Liver (tissue), 8 donors: ENCODE measurements at regions not wholly inside any gene's neighbourhood (a gene's known extent, or its start where the extent isn't known, plus 50 kb on each side); places are given as distances from the start of the nearest gene placed in this dataset.
"Not testable (repeated sequence)": the region's sequence is repeated elsewhere in the genome, so short reads cannot be mapped to it uniquely, and the experiment has no call there.

Experiments used
- DNase-seq: peaks from one replicate; pipeline ENCODE4 v3.0.0-alpha.2; 2017; ENCODE audit warnings: low spot score
- H3K27ac ChIP-seq, 2 donors: one replicate each; pipeline ENCODE4 v1.7.0; 2013; ENCODE audit warnings: inconsistent platforms in 2 of 2, low read length in 2 of 2, control low read depth in 1 of 2, low read depth in 1 of 2, mild to moderate bottlenecking in 1 of 2
- H3K27me3 ChIP-seq, 4 donors: one replicate each; pipeline versions ENCODE4 v1.6.1 to v1.7.0; 2013; ENCODE audit warnings: low read length in 3 of 4, inconsistent platforms in 1 of 4, mild to moderate bottlenecking in 1 of 4, moderate library complexity in 1 of 4; ENCODE audit not compliant: control insufficient read depth in 4 of 4, insufficient read depth in 4 of 4
- H3K36me3 ChIP-seq, 4 donors: one replicate each; pipeline versions ENCODE4 v1.6.1 to v1.7.0; 2013; ENCODE audit warnings: low read length in 3 of 4, mild to moderate bottlenecking in 3 of 4, low read depth in 1 of 4, moderate library complexity in 1 of 4; ENCODE audit not compliant: control insufficient read depth in 4 of 4, insufficient read depth in 3 of 4
- H3K4me1 ChIP-seq, 4 donors: one replicate each; pipeline versions ENCODE4 v1.6.1 to v1.7.0; 2013; ENCODE audit warnings: low read length in 3 of 4, mild to moderate bottlenecking in 3 of 4, moderate library complexity in 1 of 4; ENCODE audit not compliant: control insufficient read depth in 4 of 4, insufficient read depth in 4 of 4
- H3K4me3 ChIP-seq, 3 donors: one replicate each; pipeline versions ENCODE4 v1.6.1 to v1.7.0; 2013; ENCODE audit warnings: low read length in 3 of 3, control low read depth in 1 of 3, low read depth in 1 of 3, mild to moderate bottlenecking in 1 of 3
- H3K9ac ChIP-seq, 2 donors: one replicate each; pipeline ENCODE4 v1.7.0; 2013; ENCODE audit warnings: low read length in 2 of 2, mild to moderate bottlenecking in 2 of 2, moderate library complexity in 2 of 2, control low read depth in 1 of 2, low read depth in 1 of 2
- H3K9me3 ChIP-seq, 4 donors: one replicate each; pipeline versions ENCODE4 v1.6.1 to v1.7.0; 2013; ENCODE audit warnings: low read length in 3 of 4; ENCODE audit not compliant: control insufficient read depth in 4 of 4
- ATF3 ChIP-seq: IDR thresholded peaks from 2 replicates; pipeline ENCODE4 v1.6.1; 2016; ENCODE audit warnings: antibody characterized with exemption
- CTCF ChIP-seq: fragments of 150-350 bp; IDR thresholded peaks from 2 replicates; pipeline ENCODE4 v1.5.1; 2017; ENCODE audit warnings: improper control_type of control experiment, low read depth, low read length; ENCODE audit not compliant: missing input control
- EGR1 ChIP-seq, 2 donors: IDR thresholded peaks; 2 replicates each; pipeline ENCODE4 v1.6.1; 2016 to 2018; ENCODE audit warnings: antibody characterized with exemption in 2 of 2, low read depth in 2 of 2
- FOXA1 ChIP-seq: IDR thresholded peaks from 2 replicates; pipeline ENCODE4 v1.6.1; 2016; ENCODE audit warnings: antibody characterized with exemption
- FOXA2 ChIP-seq: IDR thresholded peaks from 2 replicates; pipeline ENCODE4 v1.6.1; 2016; ENCODE audit warnings: antibody characterized with exemption
- GABPA ChIP-seq, 2 donors: IDR thresholded peaks in 1 of 2; conservative IDR thresholded peaks in 1 of 2; 2 replicates each; pipeline ENCODE4 v1.6.1; 2016; ENCODE audit warnings: antibody characterized with exemption in 2 of 2, mild to moderate bottlenecking in 1 of 2, moderate library complexity in 1 of 2
- HNF4A ChIP-seq, 2 donors: conservative IDR thresholded peaks; 2 replicates each; pipeline ENCODE4 v1.6.1; 2016; ENCODE audit warnings: antibody characterized with exemption in 2 of 2, mild to moderate bottlenecking in 2 of 2
- HNF4G ChIP-seq: IDR thresholded peaks from 2 replicates; pipeline ENCODE4 v1.6.1; 2016; ENCODE audit warnings: antibody characterized with exemption
- JUND ChIP-seq, 2 donors: IDR thresholded peaks; 2 replicates each; pipeline ENCODE4 v1.6.1; 2016; ENCODE audit warnings: antibody characterized with exemption in 2 of 2
- MAX ChIP-seq: IDR thresholded peaks from 2 replicates; pipeline ENCODE4 v1.6.1; 2016; ENCODE audit warnings: antibody characterized with exemption
- NR2F2 ChIP-seq: IDR thresholded peaks from 2 replicates; pipeline ENCODE4 v1.6.1; 2016; ENCODE audit warnings: antibody characterized with exemption
- RAD21 ChIP-seq, 2 donors: IDR thresholded peaks; 2 replicates each; pipeline ENCODE4 v1.6.1; 2016; ENCODE audit warnings: antibody characterized with exemption in 2 of 2, mild to moderate bottlenecking in 2 of 2
- REST ChIP-seq: IDR thresholded peaks from 2 replicates; pipeline ENCODE4 v1.6.1; 2016; ENCODE audit warnings: antibody characterized with exemption, mild to moderate bottlenecking
- RXRA ChIP-seq, 2 donors: IDR thresholded peaks; 2 replicates each; pipeline ENCODE4 v1.6.1; 2017 to 2018; ENCODE audit warnings: antibody characterized with exemption in 2 of 2, mild to moderate bottlenecking in 1 of 2
- SP1 ChIP-seq: IDR thresholded peaks from 2 replicates; pipeline ENCODE4 v1.6.1; 2018; ENCODE audit warnings: antibody characterized with exemption, mild to moderate bottlenecking
- TAF1 ChIP-seq: conservative IDR thresholded peaks from 2 replicates; pipeline ENCODE4 v1.6.1; 2016; ENCODE audit warnings: antibody characterized with exemption, mild to moderate bottlenecking
- YY1 ChIP-seq: IDR thresholded peaks from 2 replicates; pipeline ENCODE4 v1.6.1; 2016; ENCODE audit warnings: antibody characterized with exemption, mild to moderate bottlenecking
- WGBS: extraction: QIAGEN DNeasy Blood & Tissue Kit; methylation state at CpG from one replicate; pipeline ENCODE4 v1.1.7; 2013; 5-methylcytosine and 5-hydroxymethylcytosine counted together
- donor health status: healthy.
- donor health status: healthy.
- donor health status: healthy.
- donor health status: healthy.
- donor health status: healthy.

- not testable (repeated sequence) for H3K36me3 ChIP-seq, H3K27me3 ChIP-seq, DNase-seq, H3K9me3 ChIP-seq, H3K27ac ChIP-seq, H3K4me3 ChIP-seq, H3K4me1 ChIP-seq, H3K9ac ChIP-seq
- WGBS: 86% methylated on average over 13 of the region's 13 CpGs
Measured at GRCh38 chr1:78203410-78203982, 157.7 kb downstream of the GIPC2 start.

GRCh38 chr1:78210175-78210574 is 164.4 kb downstream of the GIPC2 start:
- TF ChIP-seq ATF3 (no peak), EGR1 (IDR thresholded peaks at IDR 0.05; ENCODE audit: low read depth in 2 of 2) (no peak), YY1 (no peak), TAF1 (no peak), HNF4A (conservative IDR thresholded peaks at IDR 0.05) (no peak), GABPA (IDR thresholded peaks at IDR 0.05 in 1 of 2, conservative IDR thresholded peaks at IDR 0.05 in 1 of 2) (no peak), RAD21 (IDR thresholded peaks at IDR 0.05) (no peak), RXRA (IDR thresholded peaks at IDR 0.05) (no peak), FOXA2 (no peak), SP1 (no peak), FOXA1 (no peak), CTCF (no peak), JUND (IDR thresholded peaks at IDR 0.05) (no peak), NR2F2 (no peak), HNF4G (no peak), REST (no peak), MAX (no peak)
- Histone ChIP-seq H3K27me3 (no peaks in the 10 kb centered on the region), H3K36me3 (no peaks in the 10 kb centered on the region), H3K27ac (no peak overlapping the region), H3K4me1 (no peaks in the 10 kb centered on the region), H3K9ac (no peak overlapping the region), H3K4me3 (no peak overlapping the region), H3K9me3 (peaks cover 8 to 21% (median 13%) of the 10 kb centered on the region in 4 donors)
- no peak for DNase-seq
